ENCODE measurements at regions not wholly inside any gene's neighbourhood (a gene's known extent, or its start where the extent isn't known, plus 50 kb on each side); places are given as distances from the start of the nearest gene placed in this dataset.

- H3K79me2 ChIP-seq (ENCODE audit: control insufficient read depth, low read length): no peaks in the 10 kb centered on the region
- H3F3A ChIP-seq (ENCODE audit: control insufficient read depth, insufficient read depth): no peaks in the 10 kb centered on the region
- no peaks in the 10 kb centered on the region for H3K9me2 ChIP-seq (replicated peaks; ENCODE audit: control insufficient read depth, low read length)
- no peaks in the 10 kb centered on the region for H4K20me1 ChIP-seq (ENCODE audit: control insufficient read depth, insufficient read depth, low read depth, low read length)
- H3K27ac ChIP-seq (ENCODE audit: low read depth, low read length): no peak overlapping the region
- H3K4me3 ChIP-seq (ENCODE audit: low read length): peak overlapping the region; percentile 77; the same call in 1 of the 2 replicates
- no peaks in the 10 kb centered on the region for H3K36me3 ChIP-seq (ENCODE audit: control insufficient read depth, low read length)
- TF ChIP-seq CTCF (IDR thresholded peaks at IDR 0.05; ENCODE audit: low read depth, low read length, poor library complexity, severe bottlenecking): no peak
- TF ChIP-seq EZH2phosphoT487 (IDR thresholded peaks at IDR 0.05; ENCODE audit: borderline replicate concordance, low read length): no peak
- no peaks in the 10 kb centered on the region for H3K9me3 ChIP-seq (ENCODE audit: control insufficient read depth, insufficient read depth, low read length)
- peaks cover 13% of the 10 kb centered on the region for H3K4me1 ChIP-seq (ENCODE audit: control insufficient read depth, low read length)
- peaks cover 15% of the 10 kb centered on the region for H3K27me3 ChIP-seq (ENCODE audit: control insufficient read depth, low read length)
- peak overlapping the region; percentile 83; the same call in 1 of the 2 replicates for H3K4me2 ChIP-seq (ENCODE audit: low read length)
These were observed 416.8 kb upstream of the NAALADL2 start for GRCh38 chr3:174442302-174442682.

- H3K9me3 ChIP-seq (ENCODE audit: control insufficient read depth, insufficient read depth, low read length): no peaks in the 10 kb centered on the region
- peaks cover 13% of the 10 kb centered on the region for H3K4me1 ChIP-seq (ENCODE audit: control insufficient read depth, low read length)
- H3K4me2 ChIP-seq (ENCODE audit: low read length): no peak overlapping the region
- H3K79me2 ChIP-seq (ENCODE audit: control insufficient read depth, low read length): no peaks in the 10 kb centered on the region
- no peaks in the 10 kb centered on the region for H4K20me1 ChIP-seq (ENCODE audit: control insufficient read depth, insufficient read depth, low read depth, low read length)
- no peaks in the 10 kb centered on the region for H3F3A ChIP-seq (ENCODE audit: control insufficient read depth, insufficient read depth)
- H3K4me3 ChIP-seq (ENCODE audit: low read length): no peak overlapping the region
- H3K27ac ChIP-seq (ENCODE audit: low read depth, low read length): no peak overlapping the region
- H3K9me2 ChIP-seq (replicated peaks; ENCODE audit: control insufficient read depth, low read length): no peaks in the 10 kb centered on the region
- TF ChIP-seq EZH2phosphoT487 (IDR thresholded peaks at IDR 0.05; ENCODE audit: borderline replicate concordance, low read length) (no peak), CTCF (IDR thresholded peaks at IDR 0.05; ENCODE audit: low read depth, low read length, poor library complexity, severe bottlenecking) (no peak)
- H3K27me3 ChIP-seq (ENCODE audit: control insufficient read depth, low read length): peaks cover 14% of the 10 kb centered on the region
- H3K36me3 ChIP-seq (ENCODE audit: control insufficient read depth, low read length): no peaks in the 10 kb centered on the region
These were observed 414.7 kb upstream of the NAALADL2 start for GRCh38 chr3:174444391-174444790.

- Histone ChIP-seq H3K4me1 (ENCODE audit: control insufficient read depth, low read length) (no peaks in the 10 kb centered on the region), H4K20me1 (ENCODE audit: control insufficient read depth, insufficient read depth, low read depth, low read length) (no peaks in the 10 kb centered on the region), H3K27ac (ENCODE audit: low read depth, low read length) (no peak overlapping the region), H3K9me2 (replicated peaks; ENCODE audit: control insufficient read depth, low read length) (no peaks in the 10 kb centered on the region), H3K36me3 (ENCODE audit: control insufficient read depth, low read length) (no peaks in the 10 kb centered on the region), H3K79me2 (ENCODE audit: control insufficient read depth, low read length) (no peaks in the 10 kb centered on the region), H3F3A (ENCODE audit: control insufficient read depth, insufficient read depth) (no peaks in the 10 kb centered on the region), H3K27me3 (ENCODE audit: control insufficient read depth, low read length) (no peaks in the 10 kb centered on the region), H3K9me3 (ENCODE audit: control insufficient read depth, insufficient read depth, low read length) (no peaks in the 10 kb centered on the region), H3K4me3 (ENCODE audit: low read length) (no peak overlapping the region), H3K4me2 (ENCODE audit: low read length) (no peak overlapping the region)
- TF ChIP-seq CTCF (IDR thresholded peaks at IDR 0.05; ENCODE audit: low read depth, low read length, poor library complexity, severe bottlenecking): no peak
- TF ChIP-seq EZH2phosphoT487 (IDR thresholded peaks at IDR 0.05; ENCODE audit: borderline replicate concordance, low read length): no peak
These were observed 401.4 kb upstream of the NAALADL2 start for GRCh38 chr3:174457758-174458157.

GRCh38 chr3:174460831-174461230, 398.3 kb upstream of the NAALADL2 start:
- no peak for TF ChIP-seq EZH2phosphoT487 (IDR thresholded peaks at IDR 0.05; ENCODE audit: borderline replicate concordance, low read length)
- TF ChIP-seq CTCF (IDR thresholded peaks at IDR 0.05; ENCODE audit: low read depth, low read length, poor library complexity, severe bottlenecking): no peak
- no peaks in the 10 kb centered on the region for H3K9me2 ChIP-seq (replicated peaks; ENCODE audit: control insufficient read depth, low read length)
- H3F3A ChIP-seq (ENCODE audit: control insufficient read depth, insufficient read depth): no peaks in the 10 kb centered on the region
- H3K4me3 ChIP-seq (ENCODE audit: low read length): no peak overlapping the region
- H3K4me2 ChIP-seq (ENCODE audit: low read length): no peak overlapping the region
- H3K27ac ChIP-seq (ENCODE audit: low read depth, low read length): no peak overlapping the region
- H3K36me3 ChIP-seq (ENCODE audit: control insufficient read depth, low read length): no peaks in the 10 kb centered on the region
- H3K9me3 ChIP-seq (ENCODE audit: control insufficient read depth, insufficient read depth, low read length): no peaks in the 10 kb centered on the region
- no peaks in the 10 kb centered on the region for H3K4me1 ChIP-seq (ENCODE audit: control insufficient read depth, low read length)
- no peaks in the 10 kb centered on the region for H4K20me1 ChIP-seq (ENCODE audit: control insufficient read depth, insufficient read depth, low read depth, low read length)
- H3K79me2 ChIP-seq (ENCODE audit: control insufficient read depth, low read length): no peaks in the 10 kb centered on the region
- no peaks in the 10 kb centered on the region for H3K27me3 ChIP-seq (ENCODE audit: control insufficient read depth, low read length)
